Lower lobe of right lung (tissue), 2 donors: ENCODE measurements at regions not wholly inside any gene's neighbourhood (a gene's known extent, or its start where the extent isn't known, plus 50 kb on each side); places are given as distances from the start of the nearest gene placed in this dataset.

Experiments used
- ATAC-seq, 2 donors: fragments of 200-7000 bp; cut with Tn5 transposase; one replicate each; pipeline ENCODE4 v1.9.1; 2020 to 2022; ENCODE audit warnings: mild to moderate bottlenecking in 2 of 2, moderate library complexity in 2 of 2
- DNase-seq: peaks from one replicate; pipeline ENCODE4 v3.0.0-alpha.2; 2020
- H3K27ac ChIP-seq: fragments of 200-600 bp; one replicate; pipeline ENCODE4 v1.8.0; 2022
- H3K27me3 ChIP-seq: fragments of 200-600 bp; one replicate; pipeline ENCODE4 v1.8.0; 2022; ENCODE audit warnings: low read depth
- H3K36me3 ChIP-seq: fragments of 200-600 bp; one replicate; pipeline ENCODE4 v1.8.0; 2022; ENCODE audit warnings: mild to moderate bottlenecking
- H3K4me1 ChIP-seq: fragments of 200-600 bp; one replicate; pipeline ENCODE4 v1.8.0; 2022
- H3K4me3 ChIP-seq: fragments of 200-600 bp; one replicate; pipeline ENCODE4 v1.8.0; 2022; ENCODE audit warnings: mild to moderate bottlenecking
- H3K9me3 ChIP-seq: fragments of 200-600 bp; one replicate; pipeline ENCODE4 v1.8.0; 2022
- CTCF ChIP-seq: fragments of 200-600 bp; IDR thresholded peaks from one replicate; pipeline ENCODE4 v1.8.0; 2022; ENCODE audit warnings: antibody characterized with exemption, mild to moderate bottlenecking
- intact Hi-C: fragments of 100-400 bp; cut with DNase I; formaldehyde crosslinking; loops from one replicate; pipeline ENCODE4 v1.11.0; 2022
- donor health status: DM: no; HTN: yes; CAD: no; lungs with severe emphysema.

DNA sequence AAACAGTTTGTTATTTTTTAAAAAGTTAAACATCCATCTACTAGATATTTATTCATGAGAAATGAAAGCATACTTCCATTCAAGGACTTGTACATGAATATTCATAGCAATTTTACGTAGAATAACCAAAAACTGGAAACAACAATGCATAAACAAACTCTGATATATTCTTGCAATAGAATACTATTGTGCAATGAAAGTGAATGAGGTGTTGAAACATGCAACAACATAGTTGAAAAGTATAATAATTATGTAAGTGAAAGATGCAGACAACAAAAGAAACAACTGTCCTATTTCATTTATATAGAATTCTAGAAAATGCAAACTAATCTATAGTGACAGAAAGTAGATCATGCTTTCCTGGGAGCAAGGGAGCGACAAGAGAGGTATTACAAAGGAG, 206.6 kb upstream of the KLHL29 start:
- H3K36me3 ChIP-seq, result no peaks in the 10 kb centered on the region
- H3K4me1 ChIP-seq, result no peaks in the 10 kb centered on the region
- no peak for ATAC-seq
- no peak overlapping the region for H3K4me3 ChIP-seq
- H3K27ac ChIP-seq, result no peak overlapping the region
- TF ChIP-seq CTCF, result no peak
- peaks cover 8% of the 10 kb centered on the region for H3K9me3 ChIP-seq
- DNase-seq, result no peak
- intact Hi-C loops, result no loop called here
- H3K27me3 ChIP-seq, result no peaks in the 10 kb centered on the region

GRCh38 chr2:23183733-23184132, 201.2 kb upstream of the KLHL29 start:
- intact Hi-C loops, result no loop called here
- no peak for TF ChIP-seq CTCF
- no peaks in the 10 kb centered on the region for H3K4me1 ChIP-seq
- no peak overlapping the region for H3K4me3 ChIP-seq
- ATAC-seq, result no peak
- H3K9me3 ChIP-seq, result peaks cover 8% of the 10 kb centered on the region
- no peaks in the 10 kb centered on the region for H3K27me3 ChIP-seq
- no peaks in the 10 kb centered on the region for H3K36me3 ChIP-seq
- DNase-seq, result no peak
- no peak overlapping the region for H3K27ac ChIP-seq

DNA sequence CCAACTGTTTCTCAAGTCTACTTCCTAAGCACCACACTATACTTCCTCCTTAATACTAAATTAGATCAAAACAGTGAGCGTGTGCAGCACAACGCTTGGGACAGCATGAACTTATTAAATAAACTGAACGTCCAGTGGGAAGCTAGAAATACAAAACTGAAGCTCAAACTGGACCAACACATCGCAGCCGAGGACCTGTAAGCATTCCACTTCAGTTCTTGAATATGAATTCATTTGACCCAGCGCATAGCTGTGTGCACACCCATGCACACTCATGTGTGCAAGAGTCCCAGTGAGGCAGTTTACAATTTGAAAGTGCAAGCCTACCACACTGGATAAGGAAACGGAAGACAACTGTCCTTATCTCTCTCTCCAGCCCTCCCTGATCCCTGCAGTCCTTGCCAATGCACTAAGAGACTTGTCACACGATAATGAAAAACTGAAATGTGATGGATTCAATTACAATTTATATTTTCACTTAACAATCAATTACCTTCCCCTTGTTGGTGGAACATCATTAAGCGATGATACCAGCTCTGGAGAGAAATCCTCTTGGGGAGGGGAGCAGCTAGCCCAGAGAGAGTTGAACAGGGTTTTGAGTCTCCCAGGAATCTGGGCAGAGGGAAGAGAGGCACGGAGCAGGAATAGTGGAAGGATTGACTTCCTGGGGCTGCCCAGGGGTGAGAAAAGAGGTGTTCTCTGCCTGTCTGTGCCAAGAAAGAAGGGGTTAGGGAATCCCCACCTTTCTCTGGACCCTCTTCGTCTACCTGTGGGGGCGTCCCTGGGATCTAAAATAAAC, 186.5 kb upstream of the KLHL29 start:
- Histone ChIP-seq H3K4me3 (no peak overlapping the region), H3K27me3 (no peaks in the 10 kb centered on the region), H3K9me3 (no peaks in the 10 kb centered on the region), H3K27ac (no peak overlapping the region), H3K4me1 (peaks cover 7% of the 10 kb centered on the region), H3K36me3 (no peaks in the 10 kb centered on the region)
- no peak for TF ChIP-seq CTCF
- intact Hi-C loops, result no loop called here
- ATAC-seq (peak; percentile 34 to 35), DNase-seq (no peak)

- H3K4me1 ChIP-seq, result peaks cover 7% of the 10 kb centered on the region
- ATAC-seq (peak; percentile 28 to 29), DNase-seq (no peak)
- intact Hi-C loops, result no loop called here
- no peaks in the 10 kb centered on the region for H3K36me3 ChIP-seq
- H3K27ac ChIP-seq, result no peak overlapping the region
- TF ChIP-seq CTCF, result peak; percentile 37
- H3K9me3 ChIP-seq, result no peaks in the 10 kb centered on the region
- H3K27me3 ChIP-seq, result no peaks in the 10 kb centered on the region
- no peak overlapping the region for H3K4me3 ChIP-seq
Measured at GRCh38 chr2:23199115-23199918, 185.7 kb upstream of the KLHL29 start.

- H3K4me1 ChIP-seq, result peaks cover 7% of the 10 kb centered on the region
- H3K36me3 ChIP-seq, result no peaks in the 10 kb centered on the region
- no peak overlapping the region for H3K4me3 ChIP-seq
- no peaks in the 10 kb centered on the region for H3K27me3 ChIP-seq
- intact Hi-C loops, result no loop called here
- H3K27ac ChIP-seq, result no peak overlapping the region
- H3K9me3 ChIP-seq, result no peaks in the 10 kb centered on the region
- DNase-seq (no peak), ATAC-seq (peak; percentile 69 to 76)
- TF ChIP-seq CTCF, result no peak
Measured at GRCh38 chr2:23200068-23200786, 184.8 kb upstream of the KLHL29 start.
